ENCODE measurements at regions not wholly inside any gene's neighbourhood (a gene's known extent, or its start where the extent isn't known, plus 50 kb on each side); places are given as distances from the start of the nearest gene placed in this dataset.

GRCh38 chr11:129278586-129279319, 86.6 kb upstream of the ARHGAP32 start:
- TF ChIP-seq CTCF (IDR thresholded peaks at IDR 0.05), result no peak
- intact Hi-C loops (cut with DNase I), result no loop called here
- Histone ChIP-seq H3K27me3 (no peaks in the 10 kb centered on the region), H3K36me3 (no peaks in the 10 kb centered on the region), H3K27ac (no peak overlapping the region), H3K4me1 (peaks cover 19% of the 10 kb centered on the region), H3K9me3 (no peaks in the 10 kb centered on the region), H3K4me3 (peak overlapping the region; percentile 63)
- DNase-seq (peak; percentile 69), ATAC-seq (peak; percentile 42)

GRCh38 chr11:129277198-129277843, 85.2 kb upstream of the ARHGAP32 start:
- H3K36me3 ChIP-seq, result no peaks in the 10 kb centered on the region
- DNase-seq (no peak), ATAC-seq (no peak)
- H3K27ac ChIP-seq, result no peak overlapping the region
- H3K9me3 ChIP-seq, result no peaks in the 10 kb centered on the region
- no peak overlapping the region for H3K4me3 ChIP-seq
- intact Hi-C loops (cut with DNase I), result no loop called here
- peaks cover 26% of the 10 kb centered on the region for H3K4me1 ChIP-seq
- no peak for TF ChIP-seq CTCF (IDR thresholded peaks at IDR 0.05)
- no peaks in the 10 kb centered on the region for H3K27me3 ChIP-seq

- no peak overlapping the region for H3K27ac ChIP-seq
- TF ChIP-seq CTCF (IDR thresholded peaks at IDR 0.05), result no peak
- no peak for DNase-seq
- H3K27me3 ChIP-seq, result no peaks in the 10 kb centered on the region
- H3K9me3 ChIP-seq, result no peaks in the 10 kb centered on the region
- intact Hi-C loops (cut with DNase I), result no loop called here
- H3K36me3 ChIP-seq, result no peaks in the 10 kb centered on the region
- ATAC-seq, result no peak
- peaks cover 26% of the 10 kb centered on the region for H3K4me1 ChIP-seq
- H3K4me3 ChIP-seq, result no peak overlapping the region
Measured at GRCh38 chr11:129275828-129276227, 83.7 kb upstream of the ARHGAP32 start.

GRCh38 chr11:129273944-129274711, 82.0 kb upstream of the ARHGAP32 start:
- no peaks in the 10 kb centered on the region for H3K36me3 ChIP-seq
- ATAC-seq (no peak), DNase-seq (no peak)
- H3K27me3 ChIP-seq, result no peaks in the 10 kb centered on the region
- no peak overlapping the region for H3K4me3 ChIP-seq
- no peak for TF ChIP-seq CTCF (IDR thresholded peaks at IDR 0.05)
- H3K27ac ChIP-seq, result no peak overlapping the region
- intact Hi-C loops (cut with DNase I), result no loop called here
- peaks cover 26% of the 10 kb centered on the region for H3K4me1 ChIP-seq
- H3K9me3 ChIP-seq, result no peaks in the 10 kb centered on the region

GRCh38 chr11:129273322-129273721, 81.2 kb upstream of the ARHGAP32 start:
- Histone ChIP-seq H3K36me3 (no peaks in the 10 kb centered on the region), H3K27ac (no peak overlapping the region), H3K9me3 (no peaks in the 10 kb centered on the region), H3K4me3 (no peak overlapping the region), H3K4me1 (peaks cover 25% of the 10 kb centered on the region), H3K27me3 (no peaks in the 10 kb centered on the region)
- ATAC-seq, result no peak
- intact Hi-C loops (cut with DNase I), result no loop called here
- no peak for DNase-seq
- no peak for TF ChIP-seq CTCF (IDR thresholded peaks at IDR 0.05)
